ENCODE measurements at regions not wholly inside any gene's neighbourhood (a gene's known extent, or its start where the extent isn't known, plus 50 kb on each side); places are given as distances from the start of the nearest gene placed in this dataset.
"Not testable (repeated sequence)": the region's sequence is repeated elsewhere in the genome, so short reads cannot be mapped to it uniquely, and the experiment has no call there.

DNA sequence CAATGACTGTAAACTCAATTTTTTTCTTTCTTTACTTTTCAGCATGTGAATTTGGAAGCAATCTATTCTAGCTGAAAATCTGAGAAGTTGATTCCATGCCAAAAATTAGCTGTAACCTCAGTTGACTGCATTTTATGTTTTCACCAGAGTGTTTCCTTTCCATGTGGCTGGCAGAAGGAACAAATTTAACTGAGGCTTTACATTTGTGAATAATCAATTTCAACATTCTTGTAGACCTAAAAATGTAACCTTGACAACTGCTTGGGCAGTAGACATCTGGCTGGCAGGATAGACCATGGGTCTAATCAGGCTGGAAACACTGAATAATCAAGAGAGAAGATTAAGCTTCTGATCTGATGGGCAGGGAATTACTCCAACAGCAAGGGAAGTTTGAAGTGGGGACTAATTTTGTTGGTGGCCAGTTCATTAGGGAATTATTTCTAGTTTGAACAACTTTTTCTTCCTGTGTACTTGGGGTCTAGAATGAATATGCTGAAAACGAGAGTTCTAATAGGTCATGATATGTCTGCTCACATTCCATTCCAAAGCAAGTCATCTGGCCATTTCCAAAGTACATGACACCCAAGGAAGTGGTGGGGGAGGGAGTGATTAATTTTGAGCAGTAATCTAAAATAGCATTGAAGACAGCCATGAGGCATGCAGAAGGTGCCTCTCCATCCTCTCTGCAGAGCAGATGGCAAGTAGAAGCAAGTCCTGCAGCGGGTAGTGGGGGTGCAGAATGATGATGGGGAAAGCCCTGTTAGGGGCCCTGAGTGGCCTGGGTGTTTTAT lies 68.2 kb downstream of the ATP23 start:
- DNase-seq (ENCODE audit: low spot score), result no peak

DNA sequence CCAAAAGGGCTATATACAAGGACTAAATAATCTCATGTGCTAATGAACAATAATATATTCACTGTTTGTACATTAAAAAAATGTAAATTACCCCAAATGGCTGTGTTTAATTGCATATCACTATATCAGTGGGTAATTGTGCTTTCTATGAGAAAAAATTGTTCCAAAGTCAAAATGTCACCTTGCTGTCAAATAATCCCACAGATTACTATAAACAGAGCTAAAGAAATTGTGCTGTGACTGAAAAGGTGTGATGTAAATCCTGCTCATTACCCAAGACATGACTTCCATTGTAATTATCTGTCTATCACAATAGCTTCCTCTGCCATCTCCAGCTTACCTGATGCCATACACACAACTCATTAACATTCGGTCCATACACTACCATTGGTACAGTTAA lies 70.3 kb downstream of the ATP23 start:
- no peak for DNase-seq (ENCODE audit: low spot score)

DNA sequence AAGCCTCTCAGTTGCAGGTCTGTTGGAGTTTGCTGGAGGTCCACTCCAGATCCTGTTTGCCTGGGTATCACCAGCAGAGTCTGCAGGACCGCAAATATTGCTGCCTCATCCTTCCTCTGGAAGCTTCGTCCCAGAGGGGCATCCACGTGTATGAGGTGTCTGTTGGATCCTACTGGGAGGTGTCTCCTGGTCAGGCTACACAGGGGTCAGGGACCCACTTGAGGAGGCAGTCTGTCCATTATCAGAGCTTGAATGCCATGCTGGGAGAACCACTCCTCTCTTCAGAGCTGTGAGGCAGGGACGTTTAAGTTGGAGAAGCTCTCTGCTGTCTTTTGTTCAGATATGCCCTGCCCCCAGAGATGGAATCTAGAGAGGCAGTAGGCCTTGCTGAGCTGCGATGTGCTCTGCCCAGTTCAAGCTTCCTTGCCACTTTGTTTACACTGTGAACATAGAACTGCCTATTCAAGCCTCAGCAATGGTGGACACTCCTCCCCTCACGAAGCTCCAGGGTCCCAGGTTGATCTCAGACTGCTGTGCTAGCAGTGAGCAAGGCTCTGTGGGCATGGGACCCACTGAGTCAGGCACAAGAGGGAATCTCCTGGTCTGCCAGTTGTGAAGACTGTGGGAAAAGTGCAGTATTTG lies 81.1 kb downstream of the ATP23 start:
- DNase-seq (ENCODE audit: low spot score), result not testable (repeated sequence)

DNA sequence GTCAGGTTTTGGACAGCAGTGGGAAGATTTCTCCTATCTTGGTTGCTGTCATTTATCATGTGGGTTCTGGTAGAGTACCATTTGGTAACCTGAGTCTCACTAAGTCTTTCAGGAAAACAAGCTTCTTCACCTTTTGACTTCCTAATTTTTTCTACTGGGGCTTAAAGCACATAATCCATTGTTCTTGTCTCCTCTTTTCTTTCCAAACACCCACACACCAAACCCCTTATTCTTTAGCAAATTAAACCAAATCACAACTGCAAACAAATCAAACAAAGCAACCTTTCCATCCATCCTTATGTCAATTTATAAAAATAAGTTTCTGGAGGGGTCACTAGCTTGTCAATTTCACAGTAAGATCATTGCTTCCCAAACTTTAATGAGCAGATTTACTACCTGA lies 84.1 kb downstream of the ATP23 start:
- DNase-seq (ENCODE audit: low spot score), result no peak

DNA sequence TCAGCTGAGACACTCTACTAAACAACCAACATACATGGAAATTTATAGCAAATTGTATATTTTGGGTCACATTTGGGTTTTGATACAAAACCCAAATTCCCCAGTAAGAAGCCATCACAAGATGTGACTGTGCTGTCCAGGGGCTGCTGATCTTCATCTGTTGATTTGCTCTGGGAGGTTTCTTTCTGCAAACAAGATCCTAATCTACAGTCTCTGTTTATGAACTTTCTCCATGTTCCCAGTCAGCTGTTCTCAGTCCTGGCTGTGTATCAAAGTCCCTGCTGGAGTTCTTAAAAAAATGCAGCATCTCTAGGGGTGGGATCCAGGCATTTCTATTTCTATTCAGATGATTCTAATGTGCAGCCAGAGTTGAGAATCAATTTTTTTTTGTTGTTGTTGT lies 85.1 kb downstream of the ATP23 start:
- DNase-seq (ENCODE audit: low spot score), result no peak

DNA sequence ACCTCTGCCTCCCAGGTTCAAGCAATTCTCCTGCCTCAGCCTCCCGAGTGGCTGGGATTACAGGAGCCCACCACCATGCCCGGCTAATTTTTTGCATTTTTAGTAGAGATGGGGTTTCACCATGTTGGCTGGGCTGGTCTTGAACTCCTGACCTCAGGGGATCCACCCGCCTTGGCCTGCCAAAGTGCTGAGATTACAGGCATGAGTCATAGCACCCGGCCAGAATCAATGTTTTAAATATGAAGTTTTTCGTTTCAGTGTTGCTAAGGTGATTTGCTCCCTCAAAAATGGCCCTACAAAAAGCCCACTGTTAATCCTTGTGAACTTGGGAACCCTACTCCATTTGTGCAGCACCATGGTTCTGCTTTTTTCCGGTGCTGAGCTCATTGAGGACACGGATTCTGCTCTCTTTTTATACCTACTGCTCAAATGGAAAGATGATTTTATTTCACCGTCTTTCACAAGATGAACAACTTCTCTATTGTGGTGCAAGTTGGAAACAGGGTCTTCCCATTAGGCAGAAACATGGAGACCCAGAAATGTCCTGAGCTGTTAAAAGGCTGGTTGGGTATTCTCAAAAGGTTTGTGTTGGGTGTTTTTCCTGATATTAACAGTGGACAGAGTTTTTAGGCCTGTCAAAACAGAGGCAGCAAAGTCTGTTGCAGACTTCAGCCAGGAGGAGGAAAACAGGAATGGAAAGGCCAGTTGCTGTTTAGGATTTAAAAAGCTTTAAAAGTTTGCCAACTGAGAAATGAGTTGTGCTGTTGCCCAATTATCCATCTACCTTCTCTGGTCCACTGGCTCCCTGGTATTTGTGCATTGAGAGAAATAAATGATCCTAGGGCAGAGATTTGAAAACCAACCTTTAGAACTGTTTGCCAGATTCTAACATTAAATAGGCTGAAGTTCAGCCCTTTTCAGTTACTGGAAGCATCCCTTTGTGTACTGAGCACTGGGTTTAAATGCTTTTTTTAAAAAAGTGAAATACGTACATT lies 85.8 kb downstream of the ATP23 start:
- DNase-seq (ENCODE audit: low spot score), result no peak

DNA sequence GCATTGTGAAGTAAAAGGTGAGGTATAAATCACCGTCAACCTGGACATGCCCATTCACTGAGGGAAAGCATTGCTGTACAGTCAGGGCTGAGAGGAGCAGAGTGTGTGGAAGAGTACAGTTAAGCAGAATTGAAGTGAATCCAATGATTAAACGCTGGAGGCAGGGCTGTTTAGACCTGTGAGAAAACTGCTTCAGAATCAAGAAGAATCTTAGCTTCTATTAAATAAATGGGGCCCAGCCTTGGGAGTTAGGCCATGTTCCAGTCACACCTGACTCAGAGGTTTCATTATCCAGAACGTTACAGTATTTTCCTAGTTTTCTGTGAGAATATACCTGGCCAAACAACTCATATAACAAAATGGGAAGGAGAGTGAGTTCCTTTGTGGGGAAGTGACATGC lies 86.9 kb downstream of the ATP23 start:
- DNase-seq (ENCODE audit: low spot score), result no peak

DNA sequence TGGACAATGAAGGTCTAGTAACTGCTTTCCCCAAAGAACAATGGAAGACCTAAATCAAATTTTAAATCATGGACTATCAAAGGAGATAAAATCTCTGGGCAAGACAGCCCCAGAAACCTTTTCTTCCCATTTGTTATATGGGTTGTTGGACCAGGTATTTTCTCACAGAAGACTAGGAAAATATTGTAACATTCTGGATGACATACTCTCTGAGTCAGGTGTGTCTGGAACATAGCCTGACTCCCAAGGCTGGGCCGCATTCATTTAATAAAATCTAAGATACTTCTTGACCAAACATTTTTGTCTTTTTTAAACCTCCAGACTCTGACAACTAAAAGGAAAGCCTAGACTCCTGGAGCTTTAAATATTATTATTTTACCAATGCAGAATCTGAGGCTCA lies 87.9 kb downstream of the ATP23 start:
- DNase-seq (ENCODE audit: low spot score), result no peak

DNA sequence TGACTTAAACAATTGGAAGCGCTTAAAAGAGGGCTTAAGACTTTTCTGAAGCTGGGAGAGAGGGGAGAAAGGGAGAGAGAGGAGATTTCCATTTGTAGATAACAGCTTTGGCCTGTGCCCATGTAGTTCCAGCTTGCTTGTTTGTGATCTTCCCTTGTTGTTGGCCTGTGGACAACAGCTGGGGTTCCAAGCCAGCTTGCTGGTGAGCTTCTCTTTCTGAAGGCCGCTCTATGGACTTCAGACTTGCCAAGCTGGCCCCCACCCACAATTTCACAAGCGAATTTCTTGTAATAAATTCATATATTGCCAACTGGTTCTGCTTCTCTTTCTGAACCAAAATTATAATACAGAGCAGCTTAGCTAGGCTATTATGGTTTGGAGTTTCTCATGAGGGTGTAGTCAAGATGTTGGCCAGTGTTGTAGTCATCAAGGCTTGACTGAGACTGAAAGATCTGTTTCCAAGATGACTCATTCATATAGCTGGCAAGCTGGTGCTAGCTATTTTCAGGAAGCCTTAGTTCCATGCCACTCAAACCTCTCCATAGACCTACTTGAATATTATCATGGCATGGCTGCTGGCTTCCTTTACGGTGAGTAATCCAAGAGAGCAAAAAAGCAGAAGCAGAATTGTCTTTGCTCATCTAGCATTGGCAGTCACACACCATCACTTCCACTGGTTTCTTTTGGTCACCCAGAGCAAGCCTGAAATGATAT lies 89.4 kb downstream of the ATP23 start:
- no peak for DNase-seq (ENCODE audit: low spot score)

DNA sequence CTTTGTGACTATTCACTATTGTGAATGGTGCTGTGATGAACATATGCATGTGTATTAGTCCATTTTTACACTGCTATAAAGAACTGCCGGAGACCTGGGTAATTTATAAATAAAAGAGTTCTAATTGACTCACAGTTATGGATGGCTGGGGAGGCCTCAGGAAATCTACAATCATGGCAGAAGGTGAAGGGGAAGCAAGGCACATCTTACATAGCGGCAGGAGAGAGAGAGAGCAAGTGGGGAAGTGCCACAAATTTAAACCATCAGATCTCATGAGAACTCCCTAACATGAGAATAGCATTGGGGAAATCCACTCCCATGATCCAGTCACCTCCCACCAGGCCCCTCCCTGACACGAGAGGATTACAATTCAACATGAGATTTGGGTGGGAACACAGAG lies 90.8 kb downstream of the ATP23 start:
- no peak for DNase-seq (ENCODE audit: low spot score)

DNA sequence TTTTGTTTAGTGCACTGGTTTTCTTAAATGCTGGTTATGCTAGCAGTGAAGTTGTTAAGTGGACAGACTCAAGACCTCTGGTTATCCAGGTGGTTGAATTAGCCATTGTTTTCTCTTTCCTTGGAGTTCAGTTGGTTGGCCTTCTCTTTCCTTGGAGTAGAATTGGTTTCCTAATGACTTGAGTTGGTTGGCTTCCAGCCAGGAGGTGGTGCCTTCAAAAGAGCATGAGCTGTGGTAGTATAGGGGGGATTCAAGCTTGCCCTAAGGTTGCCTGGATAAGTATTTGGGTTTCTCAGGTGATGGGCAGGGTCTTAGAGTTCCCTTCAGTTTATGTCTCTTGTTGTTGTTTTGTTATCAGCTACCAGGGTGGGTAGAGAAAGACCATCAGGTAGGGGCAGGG lies 92.5 kb downstream of the ATP23 start:
- DNase-seq (ENCODE audit: low spot score), result no peak

DNA sequence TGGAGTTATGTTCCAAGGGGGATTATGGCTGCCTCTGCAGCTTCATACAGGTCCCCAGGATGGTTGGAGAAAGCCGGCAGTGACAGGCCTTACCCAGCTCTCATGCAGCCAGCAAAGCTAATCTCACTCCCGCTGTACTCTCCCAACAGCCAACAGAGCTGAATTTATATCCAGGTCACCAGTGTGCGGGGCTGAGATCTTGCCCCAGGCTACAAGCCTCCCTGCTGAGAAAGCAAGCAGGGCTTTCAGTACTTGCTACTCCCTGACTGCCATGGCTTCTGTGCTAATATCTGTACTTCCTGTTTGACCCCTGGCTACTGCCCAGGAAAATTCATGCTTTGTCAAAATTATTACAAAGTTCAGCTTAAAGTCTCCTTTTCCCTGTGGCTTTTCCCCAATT lies 92.9 kb downstream of the ATP23 start:
- DNase-seq (ENCODE audit: low spot score), result no peak

DNA sequence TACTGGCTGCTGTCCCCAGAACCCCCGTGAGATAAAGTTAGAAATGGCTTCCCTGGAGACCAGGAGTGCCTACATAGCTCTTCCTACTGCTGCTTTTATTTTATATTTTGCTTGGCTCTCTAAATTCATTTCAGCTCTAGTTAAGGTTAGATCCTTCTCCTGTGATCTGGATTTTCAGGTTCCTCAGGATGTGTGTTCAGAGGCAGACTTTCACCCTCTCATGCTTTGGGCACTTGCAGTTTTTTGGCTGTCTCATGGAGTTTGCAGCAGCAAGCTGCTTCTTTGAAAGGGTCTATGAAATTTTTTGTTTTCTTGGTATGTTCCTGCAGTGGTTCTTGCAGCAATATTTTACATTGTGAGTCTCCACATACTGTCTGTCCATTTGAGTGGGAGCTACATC lies 93.3 kb downstream of the ATP23 start:
- DNase-seq (ENCODE audit: low spot score), result no peak

DNA sequence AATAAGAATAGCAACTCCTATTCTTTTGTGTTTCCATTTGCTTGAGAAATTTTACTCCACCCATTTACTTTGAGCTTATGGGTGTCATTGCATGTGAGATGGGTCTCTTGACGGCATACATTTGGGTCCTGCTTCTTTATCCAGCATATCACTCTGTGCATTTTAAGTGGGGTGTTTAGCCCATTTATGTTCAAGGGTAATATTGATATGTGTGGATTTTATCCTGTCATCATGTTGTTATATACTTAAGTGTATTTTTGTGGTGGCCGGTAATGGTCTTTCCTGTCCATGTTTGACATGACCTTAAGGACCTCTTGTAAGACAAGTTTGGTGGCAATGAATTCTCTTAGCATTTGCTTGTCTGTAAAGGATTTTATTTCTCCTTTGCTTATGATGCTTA lies 100.1 kb downstream of the ATP23 start:
- no peak for DNase-seq (ENCODE audit: low spot score)

DNA sequence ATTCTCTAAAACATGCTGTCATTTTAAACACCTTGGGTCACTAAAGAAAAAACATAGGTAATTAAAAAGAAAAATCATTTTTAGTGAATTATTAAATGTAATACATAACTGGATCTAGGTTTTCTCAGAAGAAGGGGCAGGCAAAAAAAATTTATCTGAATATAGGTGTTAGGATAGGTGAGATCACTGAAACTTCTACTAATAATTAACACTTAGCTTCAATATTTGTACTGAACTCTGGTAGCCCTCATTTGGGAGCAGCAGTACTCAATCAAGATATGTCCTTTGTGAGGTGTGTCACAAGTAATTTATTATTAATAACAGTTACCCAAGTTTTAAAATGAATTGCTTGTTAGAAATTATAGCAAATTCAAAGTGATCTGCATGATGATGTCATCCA lies 103.6 kb downstream of the ATP23 start:
- no peak for DNase-seq (ENCODE audit: low spot score)

DNA sequence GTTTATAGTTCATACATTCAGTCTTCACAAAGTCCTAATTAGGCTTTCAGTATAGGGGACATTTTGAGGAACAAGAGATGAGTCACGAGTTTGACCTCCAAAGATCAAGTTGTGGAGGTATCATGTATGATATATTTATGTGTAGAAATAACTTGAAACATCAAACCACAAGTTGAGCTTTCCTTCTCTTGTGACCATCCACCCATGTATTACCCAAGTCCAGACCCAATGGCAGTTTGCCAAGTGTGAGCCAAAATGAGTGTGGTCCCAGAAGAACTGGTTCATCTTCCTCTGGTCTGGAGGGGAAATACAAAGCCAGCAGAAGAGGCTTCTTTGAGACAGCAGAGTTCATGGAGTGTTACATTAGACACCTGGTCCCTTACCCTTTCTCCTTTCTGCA lies 104.9 kb downstream of the ATP23 start:
- DNase-seq (ENCODE audit: low spot score), result no peak

DNA sequence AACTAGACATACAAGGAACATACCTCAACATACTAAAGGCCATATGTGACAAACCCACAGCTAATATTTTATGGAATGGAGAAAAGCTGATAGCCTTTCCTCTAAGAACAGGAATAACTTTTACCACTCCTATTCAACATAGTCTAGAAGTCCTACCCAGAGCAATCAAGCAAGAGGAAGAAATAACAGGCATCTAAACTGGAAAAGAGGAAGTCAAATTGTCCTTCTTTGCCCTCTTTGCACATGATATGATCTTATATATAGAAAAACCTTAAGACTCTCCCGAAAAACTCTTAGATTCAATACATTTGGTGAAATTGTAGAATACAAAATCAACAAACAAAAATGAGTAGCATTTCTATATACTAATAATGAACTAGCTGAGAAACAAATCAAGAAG lies 110.0 kb downstream of the ATP23 start:
- DNase-seq (ENCODE audit: low spot score), result no peak

DNA sequence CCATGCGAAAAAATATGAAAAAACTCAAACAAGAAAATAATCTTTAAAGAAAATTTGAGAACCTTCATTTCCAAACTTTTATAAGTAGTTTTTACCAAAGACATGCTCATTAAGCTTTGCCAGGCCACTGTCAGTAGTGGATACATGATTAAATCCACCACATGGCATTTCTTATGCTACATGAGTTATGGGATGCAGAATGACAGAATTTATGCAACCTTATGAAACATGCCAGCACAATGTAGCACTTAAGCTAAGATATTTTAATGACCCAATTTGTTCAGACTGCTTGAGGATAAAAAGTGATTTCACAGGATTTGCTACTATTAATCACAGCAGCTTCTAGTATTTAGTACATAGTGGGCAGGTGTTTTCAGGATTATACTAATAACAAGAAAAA lies 123.3 kb downstream of the ATP23 start:
- no peak for DNase-seq (ENCODE audit: low spot score)

DNA sequence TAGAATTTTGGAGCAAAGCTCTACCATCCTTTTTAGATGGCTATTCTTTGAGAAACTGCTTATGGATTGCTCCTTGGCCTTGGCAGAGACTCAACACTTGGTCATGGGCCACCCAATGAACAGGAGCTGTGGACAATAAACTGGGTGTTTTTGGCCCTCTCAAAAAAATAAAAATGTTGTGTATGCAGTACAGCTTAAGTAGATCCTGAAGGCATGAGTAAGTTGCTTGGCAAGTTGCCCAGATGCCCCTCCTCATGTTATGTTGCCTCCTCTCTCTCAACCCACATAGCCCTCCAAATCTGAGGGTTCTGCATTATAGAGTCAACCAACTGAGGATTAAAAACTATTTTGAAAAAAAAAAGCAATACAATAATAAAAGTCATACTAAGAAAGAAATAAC lies 124.9 kb downstream of the ATP23 start:
- no peak for DNase-seq (ENCODE audit: low spot score)

DNA sequence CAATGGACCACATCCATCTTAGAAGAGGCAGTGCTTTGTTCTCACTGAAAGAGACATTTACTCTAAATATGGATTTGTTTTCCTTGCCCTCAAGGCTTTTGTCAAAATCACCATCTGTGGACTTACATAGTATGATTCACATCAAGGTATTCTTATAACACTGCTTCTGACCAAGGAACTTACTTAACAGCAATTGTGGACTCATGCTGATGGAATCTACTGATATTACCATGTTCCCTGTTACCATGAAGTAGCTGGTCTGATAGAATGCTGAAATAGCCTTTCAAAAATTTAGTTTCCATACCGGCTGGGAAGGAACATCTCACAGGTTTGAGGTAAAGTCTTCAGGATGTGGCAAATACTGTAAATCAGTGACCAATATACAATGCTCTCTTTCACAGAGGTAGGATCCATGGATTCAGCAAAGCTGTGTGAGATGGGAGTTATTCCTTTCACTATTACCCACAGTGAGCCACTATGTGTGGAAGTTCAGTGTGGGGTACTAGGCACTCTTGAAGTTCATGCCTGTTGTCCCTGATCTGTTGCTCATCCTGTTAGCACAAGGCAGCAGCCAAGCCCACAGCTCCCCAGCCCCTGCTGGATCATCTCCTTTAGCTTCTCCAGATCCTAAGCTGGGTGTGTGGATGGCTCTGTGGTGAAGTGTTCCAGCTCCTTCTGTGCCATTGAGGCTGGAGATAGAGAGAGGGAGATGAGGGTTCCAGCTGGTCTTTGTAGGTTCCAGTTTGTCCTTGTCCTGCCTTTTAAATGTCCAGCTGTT lies 126.4 kb downstream of the ATP23 start:
- DNase-seq (ENCODE audit: low spot score), result no peak

DNA sequence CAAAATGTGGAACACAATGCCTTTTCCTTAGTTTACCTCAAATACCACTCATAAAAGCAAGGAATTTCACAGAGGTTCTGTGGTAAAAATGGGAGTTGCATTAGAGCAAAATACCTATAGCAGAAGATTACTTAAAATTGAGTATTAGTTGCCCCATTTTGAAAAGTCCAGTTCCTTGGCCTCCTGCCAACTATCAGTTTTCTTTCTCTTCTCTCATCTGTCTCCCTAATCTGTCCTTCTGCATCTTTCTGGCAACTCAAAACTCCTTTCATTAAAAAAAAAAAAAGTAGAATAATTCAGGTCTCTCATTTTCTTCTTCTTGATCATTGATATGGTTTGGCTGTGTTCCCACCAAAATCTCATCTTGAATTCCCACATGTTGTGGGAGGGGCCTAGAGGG lies 127.3 kb downstream of the ATP23 start:
- no peak for DNase-seq (ENCODE audit: low spot score)
